COR-L47 (cell line): ENCODE measurements at regions not wholly inside any gene's neighbourhood (a gene's known extent, or its start where the extent isn't known, plus 50 kb on each side); places are given as distances from the start of the nearest gene placed in this dataset.

ENCODE experiments used
- DNase-seq: peaks from one replicate; lab custom pipeline; 2025; lab: John Stamatoyannopoulos, UW

DNA sequence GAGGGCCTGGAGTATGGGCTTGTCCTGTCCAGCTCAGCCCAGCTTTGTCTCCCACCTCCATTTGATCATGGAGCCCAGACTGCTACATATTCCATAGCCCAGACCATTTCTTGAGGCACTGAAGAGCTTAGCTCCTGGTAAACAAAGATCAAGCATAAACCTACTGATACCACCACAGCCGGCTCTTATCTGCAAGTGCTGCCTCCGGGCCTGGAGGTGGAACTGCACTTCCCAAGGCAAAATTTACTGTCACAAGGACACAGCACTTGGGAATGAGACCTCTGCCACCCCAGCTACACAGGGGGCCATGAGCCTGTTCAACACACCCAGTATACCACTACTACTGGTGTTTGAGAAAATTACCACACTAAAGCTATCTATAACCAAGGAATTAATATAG lies 53.7 kb upstream of the PLSCR5 start:
- no peak for DNase-seq

DNA sequence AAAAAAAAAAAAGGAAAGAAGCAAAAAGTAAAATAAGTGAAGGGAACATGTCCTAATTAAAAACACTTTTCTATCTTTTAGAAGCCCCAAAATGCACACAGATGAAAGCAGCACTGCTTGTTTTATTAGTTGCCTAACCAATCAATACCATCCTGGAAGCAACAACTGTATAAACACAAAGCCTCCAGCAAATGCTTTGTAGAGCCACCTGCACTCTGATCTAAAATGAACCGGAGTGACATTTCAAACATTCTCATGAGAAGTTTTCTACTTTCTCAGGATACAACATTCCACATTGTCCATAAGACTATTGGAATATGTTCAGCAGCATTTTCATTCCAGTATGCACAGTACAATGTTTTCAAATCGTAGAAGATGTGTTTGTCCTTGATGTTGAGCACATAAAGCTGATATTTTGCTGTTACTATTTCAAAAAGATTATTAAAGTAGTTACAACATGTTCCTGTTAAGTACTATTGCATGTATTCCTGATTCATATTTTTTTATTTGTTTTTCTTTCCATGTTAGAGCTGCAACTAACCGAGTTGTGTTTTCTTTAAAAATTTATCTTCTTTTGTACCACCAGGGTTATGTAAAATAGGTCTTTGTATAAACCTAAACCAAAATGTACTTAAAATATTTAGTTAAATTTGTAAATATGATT lies 50.3 kb upstream of the PLSCR5 start:
- DNase-seq: no peak
